ENCODE measurements at regions not wholly inside any gene's neighbourhood (a gene's known extent, or its start where the extent isn't known, plus 50 kb on each side); places are given as distances from the start of the nearest gene placed in this dataset.

- DNase-seq, result no peak
Observed at GRCh38 chr3:24947103-24947502, 452.5 kb upstream of the THRB start.

GRCh38 chr3:24951180-24951579 is 456.5 kb upstream of the THRB start:
- no peak for DNase-seq

GRCh38 chr3:24952388-24952787 is 457.7 kb upstream of the THRB start:
- no peak for DNase-seq

GRCh38 chr3:24953060-24953771 is 458.6 kb upstream of the THRB start:
- no peak for DNase-seq

GRCh38 chr3:24956613-24957012 is 462.0 kb upstream of the THRB start:
- no peak for DNase-seq

GRCh38 chr3:24958271-24958670 is 463.6 kb upstream of the THRB start:
- DNase-seq, result no peak

GRCh38 chr3:24958910-24959447 is 464.3 kb upstream of the THRB start:
- no peak for DNase-seq

- DNase-seq, result no peak
Observed at GRCh38 chr3:24963762-24964625, 464.1 kb upstream of the RARB start.

GRCh38 chr3:24965706-24966385 is 462.2 kb upstream of the RARB start:
- no peak for DNase-seq

- DNase-seq, result no peak
Observed at GRCh38 chr3:24968036-24968435, 460.0 kb upstream of the RARB start.

- no peak for DNase-seq
Observed at GRCh38 chr3:24972491-24972890, 455.6 kb upstream of the RARB start.

GRCh38 chr3:24981309-24981708 is 446.8 kb upstream of the RARB start:
- DNase-seq, result no peak

- DNase-seq, result no peak
Observed at GRCh38 chr3:24981924-24982323, 446.1 kb upstream of the RARB start.

GRCh38 chr3:24985668-24986067 is 442.4 kb upstream of the RARB start:
- DNase-seq, result no peak

- DNase-seq, result no peak
Observed at GRCh38 chr3:24986612-24987011, 441.5 kb upstream of the RARB start.

GRCh38 chr3:24999357-24999756 is 428.7 kb upstream of the RARB start:
- no peak for DNase-seq

- no peak for DNase-seq
Observed at GRCh38 chr3:25000971-25001591, 427.0 kb upstream of the RARB start.

- DNase-seq, result no peak
Observed at GRCh38 chr3:25002052-25002451, 426.0 kb upstream of the RARB start.

GRCh38 chr3:25007974-25008658 is 419.9 kb upstream of the RARB start:
- DNase-seq, result no peak

- no peak for DNase-seq
Observed at GRCh38 chr3:25009665-25010064, 418.4 kb upstream of the RARB start.

GRCh38 chr3:25015599-25015998 is 412.5 kb upstream of the RARB start:
- no peak for DNase-seq

- DNase-seq, result no peak
Observed at GRCh38 chr3:25018909-25019308, 409.2 kb upstream of the RARB start.

Measured in CD4-positive, alpha-beta T cell treated with Interleukin-12 subunit alpha and Interleukin-12 subunit beta, for 1 hour (primary cell).